Kidney glomerular epithelial cell (primary cell): ENCODE measurements at regions not wholly inside any gene's neighbourhood (a gene's known extent, or its start where the extent isn't known, plus 50 kb on each side); places are given as distances from the start of the nearest gene placed in this dataset.
"Not testable (repeated sequence)": the region's sequence is repeated elsewhere in the genome, so short reads cannot be mapped to it uniquely, and the experiment has no call there.

Experiments
- DNase-seq: peaks from one replicate; lab custom pipeline; 2025; lab: John Stamatoyannopoulos, UW

DNA sequence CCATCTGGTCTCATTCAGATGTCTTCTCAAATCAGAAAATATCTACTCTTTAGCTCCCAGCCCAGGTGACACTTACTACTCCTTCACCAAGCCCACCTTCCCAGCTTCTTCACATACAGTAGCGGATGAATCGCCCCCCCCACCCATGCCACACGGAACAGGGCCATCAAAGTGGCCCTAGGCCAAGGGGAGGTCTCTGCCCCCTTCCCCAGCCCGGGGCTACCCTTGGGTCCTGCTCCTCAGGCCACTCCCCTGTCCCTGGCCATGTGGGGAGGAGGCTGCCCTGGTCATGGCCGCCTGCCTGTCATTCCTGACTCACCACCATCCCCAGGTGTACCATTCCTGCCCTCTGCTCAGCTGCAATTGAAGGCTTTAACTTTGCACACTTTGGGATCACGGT, 142.8 kb downstream of the NECTIN1 start:
- DNase-seq = no peak

DNA sequence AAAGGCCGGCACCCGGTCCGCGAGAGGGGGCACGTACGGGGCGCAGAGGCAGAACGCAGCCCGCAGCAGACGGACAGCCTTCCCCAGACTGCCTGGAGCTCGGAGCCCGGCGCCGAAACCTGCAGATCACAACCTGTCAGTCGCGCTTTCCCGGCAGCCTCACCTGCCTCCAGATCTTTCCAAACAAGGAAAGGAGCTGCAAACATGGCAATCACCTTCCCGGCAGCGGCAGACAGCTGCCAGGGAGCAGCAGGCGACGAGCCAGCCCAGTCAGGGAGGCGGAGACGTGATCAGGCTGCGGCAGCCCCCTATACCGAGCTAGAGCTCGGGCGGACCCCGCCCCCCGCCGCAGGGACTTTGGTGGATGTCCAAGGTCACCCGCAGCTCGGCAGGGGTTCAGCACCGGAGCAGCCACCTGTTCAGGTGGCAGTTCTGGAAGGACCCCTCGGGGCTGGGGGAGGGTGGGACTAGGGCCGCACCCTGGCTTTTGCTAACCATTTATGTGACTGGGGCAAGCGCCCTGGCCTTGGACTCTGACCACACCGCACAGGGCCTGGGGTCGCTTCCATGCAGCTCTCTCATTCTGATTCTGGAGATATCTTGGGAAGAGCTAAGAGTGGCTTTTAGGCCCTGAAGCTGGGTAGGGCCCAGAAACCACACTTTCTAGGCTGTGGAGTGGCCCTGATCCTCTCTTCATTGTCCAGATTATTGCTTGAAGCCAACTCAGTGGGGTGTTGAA, 143.8 kb downstream of the NECTIN1 start:
- no peak for DNase-seq

DNA sequence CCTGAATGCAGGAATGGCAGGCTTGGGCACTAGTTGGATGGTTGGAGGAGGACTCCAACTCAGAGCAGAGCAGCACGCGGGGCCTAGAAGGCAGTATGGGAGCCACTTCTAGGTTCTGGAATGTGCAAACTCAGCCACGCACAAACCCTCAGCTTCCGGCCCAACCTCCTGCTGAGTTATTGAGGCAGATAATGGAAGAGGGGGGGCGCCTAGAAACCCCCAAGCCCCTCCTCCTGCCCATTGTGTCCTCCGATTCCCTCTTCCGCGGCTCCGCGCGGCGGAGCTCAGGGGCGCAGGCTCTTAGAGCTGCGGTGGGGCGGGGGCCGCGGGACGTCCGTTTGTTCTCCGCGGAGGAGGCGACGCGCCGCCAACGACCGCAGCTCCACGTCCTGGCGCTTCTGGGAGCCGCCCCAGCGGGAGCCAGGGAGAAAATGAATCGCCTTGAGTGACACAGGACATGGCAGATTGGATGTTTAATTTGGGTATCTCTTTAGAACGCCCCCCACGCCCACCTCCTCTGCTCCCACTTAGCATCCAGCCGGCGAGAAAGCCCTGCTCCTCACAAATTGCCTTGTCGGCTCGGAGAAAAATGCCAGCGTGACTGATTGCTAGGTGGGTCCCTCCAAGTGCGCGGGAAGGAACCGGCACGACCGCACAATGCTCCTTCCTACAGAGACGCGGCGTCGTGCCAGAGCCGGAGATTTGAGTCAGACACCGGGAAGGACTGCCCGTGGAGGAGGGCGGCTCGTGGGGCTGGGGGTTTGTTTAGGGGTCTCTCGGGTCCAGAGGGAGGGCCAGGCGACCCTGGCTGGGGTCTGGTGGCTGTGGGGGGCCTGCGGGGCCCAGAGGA, 144.6 kb downstream of the NECTIN1 start:
- DNase-seq = peak; percentile 87

DNA sequence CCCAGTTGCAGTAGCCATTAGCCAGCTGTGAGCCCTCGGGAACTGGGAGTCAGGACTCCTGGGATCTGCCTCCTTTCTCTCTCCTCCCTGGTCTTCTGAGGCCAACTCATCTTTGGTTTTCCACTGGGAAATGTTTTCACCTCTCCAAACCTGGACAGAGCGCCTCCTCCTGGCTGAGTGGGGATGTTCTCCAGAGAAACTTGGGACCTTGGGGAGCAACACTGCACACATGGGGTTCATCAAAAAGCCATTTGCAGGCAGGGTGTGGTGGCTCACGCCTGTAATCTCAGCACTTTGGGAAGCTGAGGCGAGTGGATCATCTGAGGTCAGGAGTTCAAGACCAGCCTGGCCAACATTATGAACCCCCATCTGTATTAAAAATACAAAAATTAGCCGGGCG, 145.4 kb downstream of the NECTIN1 start:
- no peak for DNase-seq

DNA sequence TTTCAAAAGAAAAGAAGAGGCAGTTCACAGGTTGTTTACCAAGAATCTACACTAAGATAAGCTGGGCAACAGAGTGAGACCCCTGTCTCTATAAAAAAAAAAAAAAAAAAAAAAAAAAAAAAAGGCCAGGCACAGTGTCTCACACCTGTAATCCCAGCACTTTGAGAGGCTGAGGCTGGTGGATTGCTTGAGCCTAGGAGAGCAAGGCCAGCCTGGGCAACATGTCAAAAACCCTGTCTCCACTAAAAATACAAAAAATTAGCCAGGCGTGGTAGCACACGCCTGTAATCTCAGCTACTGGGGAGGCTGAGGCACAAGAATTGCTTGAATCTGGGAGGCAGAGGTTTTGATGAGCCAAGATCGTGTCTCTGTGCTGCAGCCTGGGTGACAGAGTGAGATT, 147.6 kb downstream of the NECTIN1 start:
- DNase-seq = not testable (repeated sequence)

DNA sequence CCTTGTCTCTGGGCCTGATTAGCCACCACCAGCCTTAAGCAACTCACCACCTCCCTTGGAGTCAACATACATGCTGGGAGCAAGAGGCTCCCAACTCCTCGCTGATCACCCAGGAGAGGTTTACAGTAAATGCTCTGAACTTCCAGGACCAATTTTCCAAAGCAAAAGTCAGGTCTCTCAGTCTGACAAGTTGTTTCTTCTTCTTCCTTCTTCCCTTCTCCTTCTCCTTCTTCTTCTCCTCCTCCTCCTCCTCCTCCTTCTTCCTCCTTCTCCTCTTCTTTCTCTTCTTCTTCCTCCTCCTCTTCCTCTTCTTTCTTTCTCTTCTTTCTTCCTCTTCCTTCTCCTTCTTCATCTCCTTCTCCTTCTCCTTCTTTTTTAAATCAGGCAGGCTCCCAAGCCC, 148.2 kb downstream of the NECTIN1 start:
- DNase-seq = no peak

DNA sequence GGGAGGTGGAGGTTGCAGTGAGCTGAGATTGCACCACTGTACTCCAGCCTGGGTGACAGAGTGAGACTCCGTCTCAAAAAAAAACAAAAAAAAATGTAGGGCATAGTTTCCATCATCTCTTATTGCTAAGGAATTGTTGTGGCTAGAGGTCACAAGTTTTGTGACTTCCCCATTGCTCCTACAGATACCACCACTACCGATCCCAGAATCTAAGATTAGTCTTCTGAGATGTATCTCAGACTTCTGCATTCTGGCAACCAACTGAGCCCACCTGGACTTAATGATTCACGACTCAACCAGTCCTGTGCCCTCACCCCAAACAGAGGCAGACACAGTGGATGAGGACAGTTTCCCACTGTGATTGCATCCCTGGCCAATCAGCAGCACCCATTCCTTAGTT, 148.9 kb downstream of the NECTIN1 start:
- no peak for DNase-seq

DNA sequence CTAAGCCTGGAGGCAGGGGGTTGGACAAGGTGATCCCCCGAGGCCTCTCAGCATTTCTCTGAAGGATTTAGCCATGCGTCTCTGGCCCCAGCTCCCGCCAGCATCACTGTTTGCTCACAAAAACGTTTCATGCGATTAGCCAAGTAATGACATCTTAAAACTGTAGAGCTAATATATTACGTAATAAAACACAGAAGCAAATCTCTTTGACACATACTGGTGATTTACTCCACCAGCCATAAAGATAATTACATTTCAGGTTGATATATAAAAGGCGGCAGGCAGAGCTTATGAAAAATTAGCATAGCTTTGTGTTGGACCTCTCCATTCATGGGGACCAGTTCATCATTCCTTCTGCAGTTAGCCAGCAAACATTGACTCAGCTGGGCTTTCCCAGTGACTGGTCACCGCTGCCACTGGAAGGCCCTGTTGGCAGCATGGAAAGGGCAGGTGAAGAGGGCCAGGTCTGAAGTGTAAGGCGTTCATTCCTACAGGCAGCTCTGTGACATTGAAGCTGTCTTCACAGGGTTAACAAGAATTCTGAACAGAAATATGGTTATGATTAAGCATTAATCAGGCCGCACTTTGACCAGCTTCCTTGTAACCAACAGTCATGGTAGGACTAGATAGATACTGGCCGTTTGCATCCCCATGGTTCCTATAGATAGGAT, 150.3 kb downstream of the NECTIN1 start:
- DNase-seq = no peak

DNA sequence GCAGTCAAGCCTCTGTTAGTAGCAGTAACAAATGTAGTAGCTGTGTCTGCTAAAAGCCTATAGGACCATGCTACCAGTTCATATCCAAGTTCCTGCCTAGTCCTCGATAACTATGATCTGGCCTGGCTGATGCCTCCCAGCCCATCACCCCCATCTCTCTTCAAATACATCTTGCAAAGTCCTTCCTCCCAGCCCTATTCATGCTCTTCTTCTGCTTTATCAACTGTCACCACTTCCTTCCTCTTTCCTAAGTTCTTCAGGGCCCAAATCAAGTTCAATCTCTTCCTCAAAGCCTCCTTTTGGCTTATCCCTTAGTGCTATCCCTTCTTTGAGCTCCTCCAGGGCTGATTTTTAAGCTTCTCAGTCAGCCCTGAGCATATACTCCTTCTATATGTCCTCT, 150.9 kb upstream of the THY1 start:
- no peak for DNase-seq

DNA sequence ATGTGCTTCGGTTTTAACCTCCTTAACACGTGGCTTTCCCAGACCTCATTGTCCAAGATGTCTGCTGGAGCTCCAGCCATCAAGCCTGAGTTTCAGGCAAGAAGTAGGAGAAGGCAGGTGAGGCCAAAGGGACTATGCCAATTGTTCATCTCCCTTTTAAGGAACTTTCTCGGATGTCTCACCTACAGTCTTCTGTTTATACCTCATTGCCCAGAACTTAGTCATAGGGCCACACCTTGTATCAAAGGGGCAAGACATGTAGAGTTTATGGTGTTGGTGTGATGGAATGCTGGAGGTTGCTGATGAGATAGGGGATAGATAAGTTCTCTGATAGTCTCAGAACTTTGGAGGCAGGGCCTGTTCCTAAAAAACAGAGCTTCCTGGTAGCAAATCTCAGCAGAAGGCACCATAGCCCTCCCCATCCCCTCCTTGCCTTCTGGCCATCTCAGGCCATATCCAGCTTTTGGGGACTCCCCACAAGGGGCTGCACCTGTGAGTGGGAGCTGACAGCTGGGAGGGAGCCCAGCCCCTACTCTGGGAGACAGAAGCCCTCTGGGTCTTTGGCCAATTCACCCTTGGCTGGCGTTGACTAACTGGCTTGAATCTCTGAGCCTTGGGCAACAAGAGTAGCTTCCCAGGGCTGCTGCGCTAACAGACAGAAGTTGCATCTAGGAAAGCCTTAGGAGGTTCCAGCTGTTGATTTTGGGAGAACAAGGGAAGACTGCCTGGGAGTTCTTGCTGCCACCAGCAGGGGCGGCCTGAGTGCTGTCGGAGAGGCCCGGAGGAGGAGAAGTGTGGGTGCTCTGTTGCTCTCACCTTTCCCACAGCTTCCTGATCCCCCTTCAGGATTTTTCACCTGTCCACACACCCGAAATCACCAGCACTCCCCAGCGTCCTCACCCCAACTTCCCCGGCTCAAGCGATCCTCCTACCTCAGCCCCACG, 149.8 kb upstream of the THY1 start:
- DNase-seq = no peak

DNA sequence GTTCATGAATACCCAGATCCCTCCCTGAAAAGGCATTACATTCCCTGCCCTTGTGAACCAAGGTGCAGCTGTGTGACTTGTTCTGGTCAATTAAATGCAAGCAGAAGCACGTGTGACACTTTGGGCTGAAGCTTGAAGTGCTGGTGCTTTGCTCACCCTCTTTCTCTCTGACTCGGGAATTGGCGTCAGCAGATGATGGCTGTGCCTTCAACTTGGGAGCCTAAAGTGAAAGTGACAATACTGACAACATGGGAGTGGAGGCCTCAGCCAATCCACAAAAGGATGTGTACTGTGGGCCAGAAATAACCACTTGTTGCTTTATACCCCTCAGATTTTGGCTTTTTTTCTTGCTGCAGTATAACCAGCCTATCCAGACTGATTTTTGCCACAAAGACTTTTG, 148.3 kb upstream of the THY1 start:
- DNase-seq = no peak

DNA sequence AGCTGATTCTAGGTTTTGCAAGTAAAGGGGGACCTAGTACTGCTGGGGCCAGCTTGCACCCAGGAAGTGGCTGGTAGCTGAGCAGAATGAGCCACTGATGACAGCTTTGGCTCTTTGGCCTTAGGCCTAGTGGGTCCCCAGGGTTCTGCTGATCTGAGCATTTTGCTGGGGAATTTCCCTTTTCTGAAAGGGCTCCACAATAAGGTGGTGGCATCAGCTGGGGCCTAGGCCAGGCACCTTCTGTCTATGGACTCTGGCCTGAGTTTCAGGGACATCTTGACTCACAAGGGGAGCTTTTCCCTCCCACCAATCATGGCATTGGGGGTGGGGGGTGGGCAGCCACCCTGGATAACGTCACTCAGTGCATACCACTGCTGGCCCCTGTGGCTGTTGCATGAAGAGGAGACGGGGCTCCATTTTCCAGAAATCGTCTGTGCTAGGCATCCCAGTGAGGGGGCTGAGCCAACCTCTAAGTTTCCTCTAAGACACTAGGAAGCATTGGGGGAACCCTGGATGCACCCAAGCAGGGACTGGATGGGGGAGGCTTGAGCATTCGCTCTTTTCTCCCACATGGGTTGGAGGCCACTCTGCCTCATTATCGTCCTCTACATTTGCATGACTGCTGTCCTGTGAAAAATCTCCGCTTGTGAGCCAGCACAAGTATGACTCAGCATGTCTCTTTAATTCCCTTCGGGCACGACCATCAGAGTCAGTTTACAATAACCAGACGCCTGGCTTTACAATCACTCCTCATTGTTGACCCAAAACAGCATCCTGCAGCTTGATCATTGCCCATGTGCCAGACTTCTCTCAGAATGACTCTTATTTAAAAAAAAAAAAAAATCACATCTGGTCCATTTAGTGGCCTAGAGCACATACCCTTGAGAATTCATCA, 145.0 kb upstream of the THY1 start:
- DNase-seq = peak; percentile 30

DNA sequence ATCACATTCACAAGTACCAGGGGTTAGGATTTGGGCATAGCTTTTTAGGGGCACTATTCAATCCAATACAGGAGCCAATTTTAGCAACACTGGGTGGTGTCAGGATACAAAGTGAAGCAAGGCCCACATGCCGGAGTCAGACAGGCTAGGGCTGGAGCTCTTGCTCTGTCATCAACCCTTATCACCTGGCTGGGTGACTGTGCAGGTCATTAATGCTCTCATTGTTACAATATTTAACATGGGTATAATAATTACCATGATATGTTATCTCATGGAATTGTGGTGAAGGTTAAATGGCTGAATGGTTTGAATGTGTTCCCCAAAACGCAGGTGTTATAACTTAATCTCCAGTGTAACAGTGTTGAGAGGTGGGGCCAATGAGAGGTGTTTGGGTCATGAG, 143.3 kb upstream of the THY1 start:
- no peak for DNase-seq

DNA sequence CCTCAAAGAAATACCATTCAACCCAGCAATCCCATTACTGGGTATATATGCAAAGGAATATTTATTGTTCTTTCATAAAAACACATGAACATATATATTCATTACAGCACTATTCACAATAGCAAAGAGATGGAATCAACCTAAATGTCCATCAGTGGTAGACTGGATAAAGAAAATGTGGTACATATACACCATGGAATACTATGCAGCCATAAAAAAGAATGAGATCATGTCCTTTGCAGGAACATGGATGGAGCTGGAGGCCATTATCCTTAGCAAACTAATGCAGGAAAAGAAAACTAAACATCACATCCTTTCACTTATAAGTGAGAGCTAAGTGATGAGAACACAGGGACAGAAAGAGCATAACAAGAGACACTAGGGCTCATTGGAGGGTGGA, 142.7 kb upstream of the THY1 start:
- DNase-seq = not testable (repeated sequence)

DNA sequence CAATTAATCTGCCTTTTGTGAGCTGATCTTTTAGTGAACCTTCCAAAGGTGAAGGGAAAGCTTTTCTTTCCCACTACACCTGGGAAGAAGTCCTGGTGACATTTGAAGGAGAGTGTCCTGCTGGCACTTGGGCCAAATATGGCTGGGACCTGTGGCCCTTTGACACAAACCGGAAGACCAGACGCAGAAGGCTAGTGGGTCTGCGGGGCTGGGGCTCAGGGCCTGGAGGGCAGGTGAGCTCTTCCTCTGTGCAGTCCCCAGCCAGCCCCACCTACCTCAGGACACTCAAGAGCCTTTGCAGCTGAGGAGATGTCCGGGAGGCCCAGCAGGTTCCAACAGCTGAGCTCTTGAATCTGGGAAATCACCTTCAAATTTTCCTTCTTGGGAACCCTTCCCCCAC, 138.0 kb upstream of the THY1 start:
- no peak for DNase-seq

DNA sequence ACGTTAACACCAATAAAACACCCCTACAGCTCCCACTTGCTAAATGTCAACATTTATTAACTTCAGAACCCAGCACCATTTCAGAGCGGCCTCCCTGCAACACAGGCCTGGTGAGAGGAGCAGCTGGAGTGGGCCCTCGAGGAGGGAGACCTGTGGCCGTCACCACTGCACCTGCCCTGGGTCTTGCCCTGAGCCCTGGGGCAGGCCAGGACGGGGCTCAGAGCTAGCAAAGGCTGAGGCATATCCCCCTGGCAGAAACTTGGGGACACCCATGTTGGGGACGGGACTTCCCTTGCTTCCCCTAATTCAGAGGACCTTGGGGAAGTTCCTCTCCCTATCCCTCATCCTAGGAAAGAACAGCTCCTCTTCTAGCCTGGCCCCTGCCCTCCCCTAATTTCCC, 137.3 kb upstream of the THY1 start:
- DNase-seq = no peak

DNA sequence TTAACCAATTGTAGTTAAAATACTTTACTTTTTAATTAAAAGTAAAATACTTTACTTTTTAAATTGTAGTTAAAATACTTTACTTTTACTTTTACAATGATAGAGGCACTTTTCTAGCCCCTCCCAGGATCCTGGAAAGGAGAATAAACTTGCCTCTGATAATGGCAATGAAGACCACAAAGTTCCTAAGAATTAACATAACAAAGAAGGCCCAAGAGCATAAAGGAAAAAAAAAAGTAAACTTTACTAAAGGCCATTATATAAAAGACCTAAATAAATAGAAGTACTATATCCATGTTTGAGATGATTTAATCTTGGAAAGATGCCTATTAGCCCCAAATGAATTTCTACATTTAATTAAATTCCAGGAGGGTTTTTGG, 129.1 kb upstream of the THY1 start:
- no peak for DNase-seq

DNA sequence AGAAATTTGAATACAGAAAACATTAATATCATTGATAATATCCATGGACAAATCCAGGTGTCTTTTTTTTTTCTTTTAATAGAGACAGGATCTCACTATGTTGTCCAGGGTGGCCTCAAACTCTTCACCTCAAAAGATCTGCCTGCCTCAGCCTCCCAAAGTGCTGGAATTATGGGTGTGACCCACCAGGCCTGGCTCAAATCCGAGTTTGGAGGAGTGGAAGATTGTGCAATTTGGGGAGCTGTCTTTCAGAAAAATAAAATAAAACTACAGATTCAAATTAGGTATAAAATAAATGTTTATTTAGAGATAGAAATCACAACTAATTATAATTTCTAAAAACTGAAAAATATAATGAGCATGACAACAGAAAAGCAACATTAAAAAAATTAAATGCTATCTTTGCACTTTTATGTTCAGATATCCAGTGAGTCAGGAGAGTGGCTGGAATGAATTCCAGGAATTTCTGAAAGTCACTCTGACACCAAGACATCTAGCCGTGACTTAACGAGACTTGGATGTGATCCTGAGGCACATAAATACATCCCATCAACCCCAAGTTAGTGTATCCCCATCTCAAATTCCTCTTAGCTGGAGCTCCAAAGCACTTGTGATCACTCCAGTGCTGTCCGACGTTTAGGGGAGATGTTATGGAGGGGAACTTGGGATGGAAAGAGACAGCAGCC, 128.6 kb upstream of the THY1 start:
- no peak for DNase-seq

DNA sequence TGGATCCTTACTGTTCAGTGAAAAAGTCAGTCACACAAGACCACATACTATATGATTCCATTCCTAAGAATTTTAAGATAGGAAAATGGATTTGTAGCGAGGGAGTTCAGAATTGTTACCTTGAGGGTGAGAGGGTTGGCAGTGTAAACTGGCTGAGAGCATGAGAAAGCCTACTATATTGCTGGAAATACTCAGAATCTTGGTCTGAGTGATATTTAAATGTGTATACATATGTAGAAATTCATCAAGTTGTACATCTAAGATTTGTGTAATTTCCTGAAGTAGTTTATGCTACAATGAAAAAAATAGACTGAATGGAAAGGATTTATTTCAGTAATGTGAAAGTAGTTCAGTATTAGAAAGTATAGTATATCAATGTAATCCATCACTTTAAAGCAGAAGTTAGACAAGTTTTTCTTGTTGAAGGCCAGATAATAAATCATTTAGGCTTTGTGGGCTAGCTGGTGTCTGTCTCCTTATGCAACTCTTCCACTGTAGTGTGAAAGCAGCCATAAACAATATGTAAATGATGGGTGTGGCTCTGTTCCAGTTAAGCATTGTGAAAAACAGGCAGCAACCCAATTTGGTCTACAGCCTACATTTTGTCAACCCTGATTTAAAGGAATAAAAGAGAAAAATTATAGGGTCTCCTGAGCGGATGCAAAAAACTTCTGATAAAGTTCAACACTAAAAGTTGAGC, 127.2 kb upstream of the THY1 start:
- no peak for DNase-seq

DNA sequence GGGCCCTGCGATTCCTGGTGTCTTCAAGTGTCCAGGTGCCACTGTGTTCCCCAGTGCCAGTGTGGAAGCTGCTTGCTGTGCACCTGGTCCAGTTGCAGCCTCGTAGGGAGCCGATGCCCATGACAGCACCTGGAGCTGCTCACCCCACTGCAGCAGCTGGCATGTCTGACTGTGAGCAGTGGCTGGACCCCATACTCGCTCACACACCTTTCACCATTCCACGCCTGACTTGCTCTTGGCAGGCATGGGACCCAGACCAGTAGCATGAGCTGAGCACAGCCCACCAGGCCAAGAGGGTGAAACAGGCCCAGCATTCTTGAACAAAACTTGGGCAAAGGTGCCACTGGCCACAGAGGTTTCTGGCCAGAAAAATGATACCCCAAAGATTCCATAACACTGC, 124.5 kb upstream of the THY1 start:
- no peak for DNase-seq
